GM21786 (cell line): ENCODE measurements at regions not wholly inside any gene's neighbourhood (a gene's known extent, or its start where the extent isn't known, plus 50 kb on each side); places are given as distances from the start of the nearest gene placed in this dataset.
"Not testable (repeated sequence)": the region's sequence is repeated elsewhere in the genome, so short reads cannot be mapped to it uniquely, and the experiment has no call there.

Source experiments
- ATAC-seq: cut with Tn5 transposase; IDR thresholded peaks from one replicate; pipeline ENCODE4 v1.9.1; 2021; ENCODE audit not compliant: unreplicated experiment

- no peak for ATAC-seq
Measured at GRCh38 chr12:82625523-82625922, 61.2 kb upstream of the TMTC2 start.

GRCh38 chr12:82627799-82628198, 58.9 kb upstream of the TMTC2 start:
- peak; percentile 71 for ATAC-seq

GRCh38 chr12:82634495-82635258, 52.0 kb upstream of the TMTC2 start:
- not testable (repeated sequence) for ATAC-seq

GRCh38 chr12:82635263-82635662, 51.4 kb upstream of the TMTC2 start:
- no peak for ATAC-seq
